SIG-M5 (cell line): ENCODE measurements at regions not wholly inside any gene's neighbourhood (a gene's known extent, or its start where the extent isn't known, plus 50 kb on each side); places are given as distances from the start of the nearest gene placed in this dataset.

Experiments used
- DNase-seq: peaks from one replicate; lab custom pipeline; 2025; lab: John Stamatoyannopoulos, UW

GRCh38 chr1:71264039-71264438 is 183.2 kb upstream of the ZRANB2 start:
- DNase-seq, result no peak

- DNase-seq, result no peak
Measured at GRCh38 chr1:71262970-71263369, 182.1 kb upstream of the ZRANB2 start.

- no peak for DNase-seq
Measured at GRCh38 chr1:71252900-71253299, 172.1 kb upstream of the ZRANB2 start.

- no peak for DNase-seq
Measured at GRCh38 chr1:71245246-71245645, 164.4 kb upstream of the ZRANB2 start.

- no peak for DNase-seq
Measured at GRCh38 chr1:71242239-71242638, 161.4 kb upstream of the ZRANB2 start.

GRCh38 chr1:71240656-71241055 is 159.8 kb upstream of the ZRANB2 start:
- DNase-seq, result no peak

- no peak for DNase-seq
Measured at GRCh38 chr1:71236503-71236902, 155.7 kb upstream of the ZRANB2 start.

GRCh38 chr1:71233645-71234044 is 152.8 kb upstream of the ZRANB2 start:
- no peak for DNase-seq

GRCh38 chr1:71232786-71233185 is 152.0 kb upstream of the ZRANB2 start:
- no peak for DNase-seq

GRCh38 chr1:71232166-71232763 is 151.4 kb upstream of the ZRANB2 start:
- no peak for DNase-seq

- DNase-seq, result no peak
Measured at GRCh38 chr1:71231751-71232150, 150.9 kb upstream of the ZRANB2 start.

GRCh38 chr1:71228742-71229365 is 148.0 kb upstream of the ZRANB2 start:
- no peak for DNase-seq

- DNase-seq, result no peak
Measured at GRCh38 chr1:71228241-71228640, 147.4 kb upstream of the ZRANB2 start.

- DNase-seq, result no peak
Measured at GRCh38 chr1:71224741-71225377, 144.0 kb upstream of the ZRANB2 start.

- DNase-seq, result no peak
Measured at GRCh38 chr1:71223641-71224340, 143.0 kb upstream of the ZRANB2 start.

GRCh38 chr1:71222668-71223067 is 141.8 kb upstream of the ZRANB2 start:
- DNase-seq, result no peak

GRCh38 chr1:71210718-71211117 is 129.9 kb upstream of the ZRANB2 start:
- no peak for DNase-seq

- DNase-seq, result no peak
Measured at GRCh38 chr1:71203241-71203640, 122.4 kb upstream of the ZRANB2 start.

GRCh38 chr1:71200503-71200902 is 119.7 kb upstream of the ZRANB2 start:
- DNase-seq, result no peak

GRCh38 chr1:71196685-71197084 is 115.8 kb upstream of the ZRANB2 start:
- no peak for DNase-seq

- DNase-seq, result no peak
Measured at GRCh38 chr1:71193153-71193552, 112.3 kb upstream of the ZRANB2 start.

- DNase-seq, result no peak
Measured at GRCh38 chr1:71191520-71191919, 110.7 kb upstream of the ZRANB2 start.

GRCh38 chr1:71190843-71191242 is 110.0 kb upstream of the ZRANB2 start:
- no peak for DNase-seq
